HCT116 (cell line): ENCODE measurements at regions not wholly inside any gene's neighbourhood (a gene's known extent, or its start where the extent isn't known, plus 50 kb on each side); places are given as distances from the start of the nearest gene placed in this dataset.

ENCODE experiments used
- ATAC-seq: fragments of 200-7000 bp; cut with Tn5 transposase; 2 replicates; pipeline ENCODE4 v1.9.1; 2020; ENCODE audit warnings: mild to moderate bottlenecking, moderate library complexity
- BruUV-seq: library from RNA; stranded (reverse); fragments of 400-500 nt; replicated peaks from 2 replicates; lab custom pipeline; 2021; lab: Mats Ljungman, UMichigan
- CTCF ChIA-PET: fragments of 300-600 bp; sonication (Branson Sonifier 250); formaldehyde crosslinking; loops from one replicate; lab custom pipeline; 2021; ENCODE audit warnings: antibody characterized with exemption; lab: Charles Lee
- POLR2A ChIA-PET: fragments of 300-600, 350-600 bp; sonication (Branson Sonifier 250); formaldehyde crosslinking; loops from one replicate; lab custom pipeline; 2021; ENCODE audit warnings: antibody characterized with exemption; lab: Charles Lee
- RAD21 ChIA-PET, 2 experiments: fragments of 300-600 bp; sonication (Branson Sonifier 250); formaldehyde crosslinking; loops; one replicate each; lab custom pipeline; 2023; ENCODE audit warnings: low total read pairs in 2 of 2; ENCODE audit not compliant: uncharacterized antibody in 2 of 2, unreplicated experiment in 2 of 2, low non-redundant PET in 1 of 2; lab: Charles Lee
- DNase-seq: peaks from one replicate; pipeline ENCODE4 v3.0.0-alpha.2; 2010; ENCODE audit warnings: low read depth, low spot score
- H2AFZ ChIP-seq: fragments of 200-600 bp; shearing (Covaris generic), sonication (generic); 2 replicates; pipeline ENCODE4 v1.6.1; 2017; ENCODE audit warnings: low read depth, mixed run types, mixed read lengths, antibody characterized with exemption, low read length; ENCODE audit not compliant: poor library complexity, severe bottlenecking
- H3K27ac ChIP-seq: 2 replicates; pipeline ENCODE4 v1.5.1; 2012; ENCODE audit warnings: low read depth, low read length
- H3K27me3 ChIP-seq: fragments of 200-600 bp; sonication (generic); 2 replicates; pipeline ENCODE4 v1.6.1; 2016; ENCODE audit warnings: mixed run types, low read length, mixed read lengths; ENCODE audit not compliant: insufficient read depth
- H3K36me3 ChIP-seq, 2 experiments: fragments of 200-500 bp in 1 of 2; fragments of 200-600 bp in 1 of 2; sonication (Bioruptor generic) in 1 of 2; sonication (generic) in 1 of 2; 2 replicates each; pipeline versions ENCODE4 v1.5.1 to v1.6.1; 2014 to 2016; ENCODE audit warnings: low read length in 2 of 2, inconsistent platforms in 1 of 2, mixed read lengths in 1 of 2, mixed run types in 1 of 2; ENCODE audit not compliant: insufficient read depth in 2 of 2, control insufficient read depth in 1 of 2
- H3K4me1 ChIP-seq, 2 experiments: fragments of 200-600 bp in 1 of 2; sonication (generic) in 1 of 2; 2 replicates each; pipeline versions ENCODE4 v1.5.1 to v1.6.1; 2012 to 2017; ENCODE audit warnings: low read length in 2 of 2, inconsistent platforms in 1 of 2, mild to moderate bottlenecking in 1 of 2, mixed read lengths in 1 of 2, mixed run types in 1 of 2, moderate library complexity in 1 of 2; ENCODE audit not compliant: insufficient read depth in 2 of 2, control insufficient read depth in 1 of 2
- H3K4me2 ChIP-seq: fragments of 200-600 bp; sonication (generic); 2 replicates; pipeline ENCODE4 v1.6.1; 2017; ENCODE audit warnings: mixed run types, low read length, mixed read lengths
- H3K4me3 ChIP-seq, 2 experiments: fragments of 200-600 bp in 1 of 2; sonication (generic) in 1 of 2; replicated peaks in 1 of 2; 2 replicates each; pipeline ENCODE4 v1.5.1; 2011 to 2016; ENCODE audit warnings: low read length in 2 of 2, control low read depth in 1 of 2, low read depth in 1 of 2, mild to moderate bottlenecking in 1 of 2, mixed read lengths in 1 of 2, mixed run types in 1 of 2
- H3K79me2 ChIP-seq: fragments of 200-600 bp; sonication (generic); 2 replicates; pipeline ENCODE4 v1.6.1; 2017; ENCODE audit warnings: mild to moderate bottlenecking, mixed run types, low read length, moderate library complexity, mixed read lengths; ENCODE audit not compliant: insufficient read depth
- H3K9ac ChIP-seq: fragments of 200-600 bp; sonication (generic); 2 replicates; pipeline ENCODE4 v1.6.1; 2016; ENCODE audit warnings: low read length, mixed read lengths
- H3K9me2 ChIP-seq: fragments of 200-600 bp; sonication (generic), shearing (Covaris generic); 2 replicates; pipeline ENCODE4 v1.6.1; 2017; ENCODE audit warnings: mixed run types, mild to moderate bottlenecking, moderate library complexity; ENCODE audit not compliant: insufficient read depth
- H3K9me3 ChIP-seq, 2 experiments: fragments of 200-500 bp in 1 of 2; fragments of 200-600 bp in 1 of 2; sonication (Bioruptor generic) in 1 of 2; sonication (generic) in 1 of 2; 2 replicates each; pipeline ENCODE4 v1.6.1; 2014 to 2017; ENCODE audit warnings: low read length in 2 of 2, mixed read lengths in 2 of 2, inconsistent platforms in 1 of 2, low read depth in 1 of 2, mild to moderate bottlenecking in 1 of 2, mixed run types in 1 of 2, moderate library complexity in 1 of 2; ENCODE audit not compliant: control insufficient read depth in 1 of 2, insufficient read depth in 1 of 2
- H4K20me1 ChIP-seq: fragments of 200-600 bp; sonication (generic), shearing (Covaris generic); 2 replicates; pipeline ENCODE4 v1.6.1; 2017; ENCODE audit warnings: mixed run types, mild to moderate bottlenecking, moderate library complexity; ENCODE audit not compliant: insufficient read depth
- CEBPB ChIP-seq: IDR thresholded peaks from 2 replicates; pipeline ENCODE4 v1.6.1; 2012; ENCODE audit warnings: low read depth
- EZH2 ChIP-seq: fragments of 200-600 bp; sonication (generic); IDR thresholded peaks from 2 replicates; pipeline ENCODE4 v1.6.1; 2017; ENCODE audit warnings: antibody characterized with exemption, mixed run types
- FOSL1 ChIP-seq: IDR thresholded peaks from 2 replicates; pipeline ENCODE4 v1.6.1; 2012; ENCODE audit warnings: low read depth
- MAX ChIP-seq: IDR thresholded peaks from 2 replicates; pipeline ENCODE4 v1.6.1; 2012
- POLR2A ChIP-seq: IDR thresholded peaks from 2 replicates; pipeline ENCODE4 v1.7.0; 2011; ENCODE audit warnings: borderline replicate concordance; ENCODE audit not compliant: insufficient read depth, insufficient read length; ENCODE audit errors: extremely low read depth
- POLR2AphosphoS5 ChIP-seq: IDR thresholded peaks from 2 replicates; pipeline ENCODE4 v1.6.1; 2011; ENCODE audit warnings: mild to moderate bottlenecking, low read depth, low read length, moderate library complexity
- SP1 ChIP-seq: IDR thresholded peaks from 2 replicates; pipeline ENCODE4 v1.6.1; 2012; ENCODE audit warnings: low read depth
- ZBTB33 ChIP-seq: IDR thresholded peaks from 2 replicates; pipeline ENCODE4 v1.6.1; 2011; ENCODE audit warnings: mild to moderate bottlenecking, low read length, moderate library complexity; ENCODE audit not compliant: insufficient replicate concordance; ENCODE audit errors: extremely low read depth
- intact Hi-C: fragments of 100-400 bp; cut with micrococcal nuclease; formaldehyde crosslinking; loops from 2 replicates; pipeline ENCODE4 v1.10.0; 2022

GRCh38 chr2:72014831-72015230 is 132.8 kb downstream of the CYP26B1 start (continued):
- no peak for TF ChIP-seq EZH2
- TF ChIP-seq POLR2AphosphoS5 = no peak
- no peak for TF ChIP-seq SP1

- ChIA-PET RAD21 (no interaction called here), CTCF (no interaction called here), POLR2A (no interaction called here)
- ATAC-seq (no peak), DNase-seq (no peak)
- no peaks in the 10 kb centered on the region for H3K9me3 ChIP-seq
- no peak overlapping the region for H3K4me3 ChIP-seq
- BruUV-seq = no TSS peak
- TF ChIP-seq MAX (no peak), FOSL1 (no peak), ZBTB33 (no peak), POLR2A (no peak), CEBPB (no peak)
- H3K36me3 ChIP-seq = no peaks in the 10 kb centered on the region
- H3K4me2 ChIP-seq = no peak overlapping the region
- H3K27me3 ChIP-seq = no peaks in the 10 kb centered on the region
- intact Hi-C loops = no loop called here
- H3K79me2 ChIP-seq = no peaks in the 10 kb centered on the region
- H2AFZ ChIP-seq = no peak overlapping the region
- no peak overlapping the region for H3K27ac ChIP-seq
- peaks cover 0 to 4% of the 10 kb centered on the region in 2 experiments; a peak in 3 of 4 replicates for H3K4me1 ChIP-seq
- H3K9me2 ChIP-seq = no peaks in the 10 kb centered on the region
- no peak overlapping the region for H3K9ac ChIP-seq
- H4K20me1 ChIP-seq = no peaks in the 10 kb centered on the region
These were observed 133.9 kb downstream of the CYP26B1 start for GRCh38 chr2:72013726-72014125.
